ENCODE measurements at regions not wholly inside any gene's neighbourhood (a gene's known extent, or its start where the extent isn't known, plus 50 kb on each side); places are given as distances from the start of the nearest gene placed in this dataset.

DNA sequence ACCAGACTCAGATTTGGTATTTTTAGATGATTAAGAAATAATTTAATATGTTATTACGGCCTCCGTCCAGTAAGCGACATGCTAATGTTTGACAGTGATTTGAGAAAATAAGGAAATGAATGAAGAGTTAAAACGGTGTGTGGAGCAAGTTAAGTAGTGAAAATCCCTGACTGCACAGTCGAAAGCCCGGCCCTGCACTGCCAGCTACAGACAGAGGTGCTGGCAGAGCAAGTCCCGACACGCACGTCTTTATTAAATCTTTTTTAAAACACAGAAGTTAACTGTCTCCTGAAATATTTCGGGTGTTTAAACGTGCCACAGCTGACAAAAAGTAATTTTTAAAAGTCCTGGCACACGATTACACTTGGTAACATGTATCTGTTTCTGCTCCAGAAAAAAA lies 293.4 kb upstream of the RNF32 start:
- Histone ChIP-seq H3K27me3 (no peaks in the 10 kb centered on the region), H3K27ac (no peak overlapping the region), H3K4me3 (no peak overlapping the region), H3K36me3 (no peaks in the 10 kb centered on the region), H3K9me3 (no peaks in the 10 kb centered on the region), H3K4me1 (no peaks in the 10 kb centered on the region)
- TF ChIP-seq POLR2AphosphoS5 (IDR thresholded peaks at IDR 0.05), result no peak
- TF ChIP-seq POLR2A (IDR thresholded peaks at IDR 0.05), result no peak
- no peak for TF ChIP-seq CTCF (IDR thresholded peaks at IDR 0.05)
- TF ChIP-seq EP300 (IDR thresholded peaks at IDR 0.05), result no peak
- no peak for DNase-seq (ENCODE audit: low spot score in 2 of 2)
- 50% methylated on average over 12 of the region's 12 CpGs for WGBS

- Histone ChIP-seq H3K27ac (no peak overlapping the region), H3K4me1 (no peaks in the 10 kb centered on the region), H3K27me3 (no peaks in the 10 kb centered on the region), H3K36me3 (no peaks in the 10 kb centered on the region), H3K9me3 (no peaks in the 10 kb centered on the region), H3K4me3 (no peak overlapping the region)
- DNase-seq (ENCODE audit: low spot score in 2 of 2), result no peak
- 98% methylated on average over 3 of the region's 3 CpGs for WGBS
- TF ChIP-seq POLR2AphosphoS5 (IDR thresholded peaks at IDR 0.05), result no peak
- TF ChIP-seq EP300 (IDR thresholded peaks at IDR 0.05), result no peak
- no peak for TF ChIP-seq CTCF (IDR thresholded peaks at IDR 0.05)
- no peak for TF ChIP-seq POLR2A (IDR thresholded peaks at IDR 0.05)
Observed at GRCh38 chr7:156344595-156344994, 296.0 kb upstream of the RNF32 start.

- no peaks in the 10 kb centered on the region for H3K36me3 ChIP-seq
- no peak overlapping the region for H3K4me3 ChIP-seq
- H3K27me3 ChIP-seq, result no peaks in the 10 kb centered on the region
- WGBS, result 100% methylated on average over 1 of the region's 5 CpGs
- H3K4me1 ChIP-seq, result no peaks in the 10 kb centered on the region
- DNase-seq (ENCODE audit: low spot score in 2 of 2), result no peak
- peaks cover 4% of the 10 kb centered on the region for H3K9me3 ChIP-seq
- H3K27ac ChIP-seq, result no peak overlapping the region
- TF ChIP-seq CTCF (IDR thresholded peaks at IDR 0.05) (no peak), EP300 (IDR thresholded peaks at IDR 0.05) (no peak), POLR2AphosphoS5 (IDR thresholded peaks at IDR 0.05) (no peak), POLR2A (IDR thresholded peaks at IDR 0.05) (no peak)
Observed at GRCh38 chr7:156334636-156335035, 305.9 kb upstream of the RNF32 start.

- 68% methylated on average over 4 of the region's 4 CpGs for WGBS
- no peaks in the 10 kb centered on the region for H3K4me1 ChIP-seq
- DNase-seq (ENCODE audit: low spot score in 2 of 2), result no peak
- H3K4me3 ChIP-seq, result no peak overlapping the region
- no peaks in the 10 kb centered on the region for H3K27me3 ChIP-seq
- TF ChIP-seq POLR2A (IDR thresholded peaks at IDR 0.05) (no peak), EP300 (IDR thresholded peaks at IDR 0.05) (no peak), POLR2AphosphoS5 (IDR thresholded peaks at IDR 0.05) (no peak), CTCF (IDR thresholded peaks at IDR 0.05) (no peak)
- peaks cover 4% of the 10 kb centered on the region for H3K9me3 ChIP-seq
- H3K36me3 ChIP-seq, result no peaks in the 10 kb centered on the region
- H3K27ac ChIP-seq, result no peak overlapping the region
Observed at GRCh38 chr7:156327916-156328315, 312.7 kb upstream of the RNF32 start.

DNA sequence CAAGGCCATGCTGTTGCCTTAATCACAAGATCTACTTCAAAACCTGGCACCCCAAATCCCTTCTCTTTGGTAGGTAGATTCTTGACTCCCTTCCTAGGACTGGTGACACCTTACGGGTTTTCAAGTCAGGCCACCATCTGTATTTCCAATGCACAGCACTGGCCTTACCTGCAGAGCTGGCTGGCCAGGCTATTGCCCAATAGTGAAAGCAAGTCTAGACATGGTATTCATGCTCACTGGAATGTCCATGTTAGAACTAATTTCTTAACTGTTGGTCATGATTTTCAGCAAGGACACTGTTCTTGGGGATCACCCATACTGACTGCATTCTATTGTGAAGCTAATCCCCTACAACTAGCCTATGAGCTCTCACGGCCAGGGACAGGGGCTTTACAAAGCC lies 313.1 kb upstream of the RNF32 start:
- no peaks in the 10 kb centered on the region for H3K4me1 ChIP-seq
- no peak overlapping the region for H3K4me3 ChIP-seq
- H3K9me3 ChIP-seq, result peaks cover 4% of the 10 kb centered on the region
- H3K27me3 ChIP-seq, result no peaks in the 10 kb centered on the region
- H3K27ac ChIP-seq, result no peak overlapping the region
- 66% methylated on average over 2 of the region's 2 CpGs for WGBS
- DNase-seq (ENCODE audit: low spot score in 2 of 2), result no peak
- TF ChIP-seq POLR2A (IDR thresholded peaks at IDR 0.05), result no peak
- no peak for TF ChIP-seq EP300 (IDR thresholded peaks at IDR 0.05)
- TF ChIP-seq POLR2AphosphoS5 (IDR thresholded peaks at IDR 0.05), result no peak
- TF ChIP-seq CTCF (IDR thresholded peaks at IDR 0.05), result no peak
- H3K36me3 ChIP-seq, result no peaks in the 10 kb centered on the region

Measured in suprapubic skin (tissue), 4 donors.